GM23248 (cell line): ENCODE measurements at regions not wholly inside any gene's neighbourhood (a gene's known extent, or its start where the extent isn't known, plus 50 kb on each side); places are given as distances from the start of the nearest gene placed in this dataset.

ENCODE experiments used
- EZH2 ChIP-seq: fragments of 200-600 bp; sonication (generic); IDR thresholded peaks from 2 replicates; pipeline ENCODE4 v1.6.1; 2018; ENCODE audit warnings: antibody characterized with exemption, mild to moderate bottlenecking; ENCODE audit not compliant: insufficient read depth, poor library complexity, severe bottlenecking
- EZH2phosphoT487 ChIP-seq: fragments of 200-600 bp; sonication (generic); IDR thresholded peaks from 2 replicates; pipeline ENCODE4 v1.6.1; 2018; ENCODE audit warnings: antibody characterized with exemption, moderate library complexity, mild to moderate bottlenecking, low read depth; ENCODE audit not compliant: insufficient read depth

- TF ChIP-seq EZH2 (no peak), EZH2phosphoT487 (no peak)
Measured at GRCh38 chr7:121547544-121548092, 151.5 kb upstream of the FAM3C start.
